GDM1 (cell line): ENCODE measurements at regions not wholly inside any gene's neighbourhood (a gene's known extent, or its start where the extent isn't known, plus 50 kb on each side); places are given as distances from the start of the nearest gene placed in this dataset.
A peak's percentile ranks its signal among the peaks of the same experiment; 100 is the strongest.

Source experiments
- DNase-seq: peaks from one replicate; lab custom pipeline; 2025; lab: John Stamatoyannopoulos, UW

GRCh38 chr4:180811556-180811955 lies 1431.6 kb upstream of the TENM3 start:
- DNase-seq = no peak

GRCh38 chr4:180812783-180813182 lies 1430.4 kb upstream of the TENM3 start:
- no peak for DNase-seq

GRCh38 chr4:180814875-180815417 lies 1428.3 kb upstream of the TENM3 start:
- DNase-seq = no peak

- DNase-seq = no peak
These were observed 1425.7 kb upstream of the TENM3 start for GRCh38 chr4:180817529-180817928.

- DNase-seq = no peak
These were observed 1420.1 kb upstream of the TENM3 start for GRCh38 chr4:180823108-180823507.

GRCh38 chr4:180827232-180828009 lies 1415.8 kb upstream of the TENM3 start:
- no peak for DNase-seq

- DNase-seq = peak; percentile 5
These were observed 1414.7 kb upstream of the TENM3 start for GRCh38 chr4:180828455-180829018.

- no peak for DNase-seq
These were observed 1411.1 kb upstream of the TENM3 start for GRCh38 chr4:180832073-180832472.

- no peak for DNase-seq
These were observed 1403.1 kb upstream of the TENM3 start for GRCh38 chr4:180840142-180840541.

GRCh38 chr4:180850318-180850940 lies 1392.8 kb upstream of the TENM3 start:
- no peak for DNase-seq

GRCh38 chr4:180852738-180853137 lies 1390.5 kb upstream of the TENM3 start:
- DNase-seq = no peak

- no peak for DNase-seq
These were observed 1388.0 kb upstream of the TENM3 start for GRCh38 chr4:180855184-180855583.

GRCh38 chr4:180860089-180860720 lies 1383.0 kb upstream of the TENM3 start:
- DNase-seq = no peak

GRCh38 chr4:180861651-180862050 lies 1381.6 kb upstream of the TENM3 start:
- no peak for DNase-seq

GRCh38 chr4:180866933-180867643 lies 1376.1 kb upstream of the TENM3 start:
- no peak for DNase-seq

- DNase-seq = no peak
These were observed 1372.6 kb upstream of the TENM3 start for GRCh38 chr4:180870623-180871022.

GRCh38 chr4:180898305-180898704 lies 1344.9 kb upstream of the TENM3 start:
- no peak for DNase-seq

- no peak for DNase-seq
These were observed 1342.4 kb upstream of the TENM3 start for GRCh38 chr4:180900781-180901180.

GRCh38 chr4:180909279-180909678 lies 1333.9 kb upstream of the TENM3 start:
- DNase-seq = no peak

- DNase-seq = no peak
These were observed 1329.5 kb upstream of the TENM3 start for GRCh38 chr4:180913750-180914149.

GRCh38 chr4:180923486-180923885 lies 1319.7 kb upstream of the TENM3 start:
- no peak for DNase-seq

- DNase-seq = no peak
These were observed 1317.4 kb upstream of the TENM3 start for GRCh38 chr4:180925805-180926204.
